Gastrocnemius medialis (tissue), 4 donors: ENCODE measurements at regions not wholly inside any gene's neighbourhood (a gene's known extent, or its start where the extent isn't known, plus 50 kb on each side); places are given as distances from the start of the nearest gene placed in this dataset.
"Not testable (repeated sequence)": the region's sequence is repeated elsewhere in the genome, so short reads cannot be mapped to it uniquely, and the experiment has no call there.

ENCODE experiments used
- ATAC-seq, 2 donors: fragments of 150-250 bp; one replicate each; pipeline ENCODE4 v1.9.1; 2016
- DNase-seq, 2 donors: peaks; one replicate each; pipeline ENCODE4 v3.0.0-alpha.2; 2019
- H3K27ac ChIP-seq, 4 donors: fragments of 200-600 bp; sonication (generic); 1 replicate in 1 of 4; 2 replicates in 3 of 4; pipeline ENCODE4 v1.5.1; 2016 to 2018; ENCODE audit warnings: mild to moderate bottlenecking in 2 of 4, moderate library complexity in 1 of 4
- H3K27me3 ChIP-seq, 3 donors: fragments of 200-600 bp; sonication (generic) in 2 of 3; 1 replicate in 1 of 3; 2 replicates in 2 of 3; pipeline versions ENCODE4 v1.5.1 to v1.6.0; 2016 to 2019; ENCODE audit warnings: mild to moderate bottlenecking in 1 of 3, moderate library complexity in 1 of 3
- H3K36me3 ChIP-seq, 2 donors: fragments of 200-600 bp; sonication (generic) in 1 of 2; one replicate each; pipeline ENCODE4 v1.5.1; 2017 to 2018
- H3K4me1 ChIP-seq, 2 donors: fragments of 200-600 bp; sonication (generic) in 1 of 2; one replicate each; pipeline ENCODE4 v1.5.1; 2016 to 2017; ENCODE audit warnings: mild to moderate bottlenecking in 2 of 2
- H3K4me3 ChIP-seq, 4 donors: fragments of 200-600 bp; sonication (generic) in 3 of 4; 1 replicate in 1 of 4; 2 replicates in 3 of 4; pipeline ENCODE4 v1.5.1; 2016 to 2019; ENCODE audit warnings: mild to moderate bottlenecking in 2 of 4
- H3K9me3 ChIP-seq, 3 donors: fragments of 200-600 bp; sonication (generic) in 2 of 3; 1 replicate in 1 of 3; 2 replicates in 2 of 3; pipeline ENCODE4 v1.5.1; 2016 to 2019
- POLR2A ChIP-seq, 2 donors: fragments of 450-650 bp; IDR thresholded peaks; one replicate each; pipeline ENCODE4 v1.6.1; 2017; ENCODE audit warnings: antibody characterized with exemption in 2 of 2, mild to moderate bottlenecking in 2 of 2, moderate library complexity in 2 of 2
- in situ Hi-C, 4 donors: fragments of 200-750 bp; cut with MboI; loops; one replicate each; pipeline versions ENCODE4 v1.15.0 to v1.8.0; 2017; ENCODE audit warnings: low sequenced_read_pairs in 4 of 4
- intact Hi-C: fragments of 100-400 bp; cut with DNase I; formaldehyde crosslinking; loops from one replicate; pipeline ENCODE4 v1.15.1; 2023; ENCODE audit warnings: low total_unique reads
- TF ChIP-seq, protein P1 (sequence below), 5 experiments: fragments of 450-650 bp in 3 of 5; fragments of 200-600 bp in 2 of 5; sonication (generic) in 2 of 5; IDR thresholded peaks in 4 of 5; conservative IDR thresholded peaks in 1 of 5; 1 replicate in 4 of 5; 2 replicates in 1 of 5; pipeline ENCODE4 v1.5.1; 2016 to 2019; ENCODE audit warnings: antibody characterized with exemption in 5 of 5, mild to moderate bottlenecking in 3 of 5, moderate library complexity in 3 of 5

DNA sequence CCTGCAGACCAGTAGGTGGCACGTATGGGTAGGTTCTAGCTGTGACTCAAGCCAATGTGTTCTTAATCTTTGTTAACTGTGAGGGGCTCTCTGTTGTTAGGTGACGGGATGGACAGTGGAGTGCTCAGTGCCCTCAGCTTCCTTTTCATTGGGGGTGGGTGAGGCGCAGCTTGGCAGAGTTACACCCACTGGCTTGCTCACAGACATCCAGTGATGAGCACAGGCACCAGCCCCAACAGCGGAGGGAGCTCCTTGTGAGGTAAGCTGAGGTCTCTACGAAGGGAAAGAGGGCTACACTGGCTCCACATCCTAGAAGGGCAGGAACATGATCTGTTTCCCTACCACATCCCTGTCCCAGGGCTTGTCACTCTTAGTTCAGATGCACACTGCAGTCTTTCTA, 871.3 kb downstream of the LRRIQ3 start:
- H3K4me1 ChIP-seq = no peaks in the 10 kb centered on the region
- no peak for DNase-seq
- in situ Hi-C loops = no loop called here
- TF ChIP-seq POLR2A (IDR thresholded peaks at IDR 0.05) = no peak
- TF ChIP-seq, protein P1, sequence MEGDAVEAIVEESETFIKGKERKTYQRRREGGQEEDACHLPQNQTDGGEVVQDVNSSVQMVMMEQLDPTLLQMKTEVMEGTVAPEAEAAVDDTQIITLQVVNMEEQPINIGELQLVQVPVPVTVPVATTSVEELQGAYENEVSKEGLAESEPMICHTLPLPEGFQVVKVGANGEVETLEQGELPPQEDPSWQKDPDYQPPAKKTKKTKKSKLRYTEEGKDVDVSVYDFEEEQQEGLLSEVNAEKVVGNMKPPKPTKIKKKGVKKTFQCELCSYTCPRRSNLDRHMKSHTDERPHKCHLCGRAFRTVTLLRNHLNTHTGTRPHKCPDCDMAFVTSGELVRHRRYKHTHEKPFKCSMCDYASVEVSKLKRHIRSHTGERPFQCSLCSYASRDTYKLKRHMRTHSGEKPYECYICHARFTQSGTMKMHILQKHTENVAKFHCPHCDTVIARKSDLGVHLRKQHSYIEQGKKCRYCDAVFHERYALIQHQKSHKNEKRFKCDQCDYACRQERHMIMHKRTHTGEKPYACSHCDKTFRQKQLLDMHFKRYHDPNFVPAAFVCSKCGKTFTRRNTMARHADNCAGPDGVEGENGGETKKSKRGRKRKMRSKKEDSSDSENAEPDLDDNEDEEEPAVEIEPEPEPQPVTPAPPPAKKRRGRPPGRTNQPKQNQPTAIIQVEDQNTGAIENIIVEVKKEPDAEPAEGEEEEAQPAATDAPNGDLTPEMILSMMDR (IDR thresholded peaks at IDR 0.05 in 4 of 5, conservative IDR thresholded peaks at IDR 0.05 in 1 of 5) = no peak
- no peaks in the 10 kb centered on the region for H3K9me3 ChIP-seq
- no peaks in the 10 kb centered on the region for H3K27me3 ChIP-seq
- H3K27ac ChIP-seq = no peak overlapping the region
- H3K4me3 ChIP-seq = no peak overlapping the region
- ATAC-seq = no peak
- intact Hi-C loops = no loop called here
- H3K36me3 ChIP-seq = no peaks in the 10 kb centered on the region

DNA sequence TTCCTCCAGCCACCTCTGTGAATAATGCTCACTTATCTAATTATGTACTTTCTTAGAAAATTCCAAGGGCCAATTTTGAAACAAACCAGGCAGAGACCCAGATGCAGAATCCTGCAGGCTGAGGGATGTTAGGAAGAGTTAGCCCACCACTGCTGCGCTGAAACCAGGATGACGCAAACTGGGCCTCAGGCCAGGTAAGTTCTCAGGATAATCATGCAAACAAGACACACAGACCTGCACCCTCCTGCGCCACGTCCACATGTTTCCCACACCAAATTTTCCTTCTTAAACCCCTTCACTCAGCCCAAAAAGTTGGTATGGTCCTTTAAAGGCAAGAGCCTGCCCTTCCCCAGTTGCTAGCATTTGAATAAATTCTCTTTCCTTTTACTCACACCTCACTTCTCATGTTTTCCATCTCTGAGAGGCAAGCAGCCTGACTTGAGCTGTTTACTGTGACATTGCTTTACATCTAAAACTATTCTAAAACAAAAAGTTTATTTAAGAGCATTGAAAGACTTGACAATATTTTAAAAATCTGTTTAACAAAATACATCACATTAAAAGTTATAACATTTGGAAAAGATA, 887.1 kb downstream of the LRRIQ3 start:
- ATAC-seq = no peak
- H3K27ac ChIP-seq = no peak overlapping the region
- no peak for DNase-seq
- no peaks in the 10 kb centered on the region for H3K36me3 ChIP-seq
- H3K9me3 ChIP-seq = no peaks in the 10 kb centered on the region
- intact Hi-C loops (no loop called here), in situ Hi-C loops (no loop called here)
- H3K4me1 ChIP-seq = no peaks in the 10 kb centered on the region
- H3K27me3 ChIP-seq = no peaks in the 10 kb centered on the region
- no peak overlapping the region for H3K4me3 ChIP-seq
- TF ChIP-seq, protein P1 (IDR thresholded peaks at IDR 0.05 in 4 of 5, conservative IDR thresholded peaks at IDR 0.05 in 1 of 5) = no peak
- TF ChIP-seq POLR2A (IDR thresholded peaks at IDR 0.05) = no peak

DNA sequence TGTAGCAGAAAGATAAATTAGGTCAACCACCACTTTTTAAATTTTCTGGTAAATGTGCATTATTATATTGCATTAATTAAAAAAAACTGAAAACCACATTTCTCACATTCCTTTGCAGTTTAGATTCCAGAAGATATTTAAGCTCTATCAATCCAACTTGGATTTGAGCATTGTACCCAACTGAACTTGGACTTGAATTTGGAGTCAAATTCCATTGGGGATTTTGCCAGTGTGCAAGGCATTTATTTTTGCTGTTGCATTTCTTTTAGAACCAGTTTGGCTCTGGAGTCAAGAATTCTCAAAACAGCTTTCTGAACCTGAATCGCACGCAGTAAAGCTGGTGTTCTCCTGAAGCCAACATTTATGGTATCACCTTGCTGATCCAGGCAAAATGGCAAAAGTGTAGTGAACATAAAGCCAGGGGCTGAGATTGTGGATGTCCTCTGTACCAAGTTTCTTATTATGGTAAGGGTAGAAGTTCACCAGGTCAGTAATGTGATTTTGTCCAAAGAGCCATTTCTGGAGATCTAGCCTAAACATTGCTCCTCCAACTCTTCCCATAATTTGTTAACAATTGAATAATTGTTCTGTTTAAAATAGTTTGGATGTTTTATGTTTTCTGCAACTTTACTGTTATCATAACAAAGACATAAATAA, 890.9 kb downstream of the LRRIQ3 start:
- Histone ChIP-seq H3K36me3 (no peaks in the 10 kb centered on the region), H3K27me3 (no peaks in the 10 kb centered on the region), H3K4me1 (no peaks in the 10 kb centered on the region), H3K9me3 (no peaks in the 10 kb centered on the region), H3K4me3 (no peak overlapping the region), H3K27ac (no peak overlapping the region)
- DNase-seq = no peak
- no peak for TF ChIP-seq POLR2A (IDR thresholded peaks at IDR 0.05)
- TF ChIP-seq, protein P1 (IDR thresholded peaks at IDR 0.05 in 4 of 5, conservative IDR thresholded peaks at IDR 0.05 in 1 of 5) = no peak
- in situ Hi-C loops = no loop called here
- no peak for ATAC-seq
- intact Hi-C loops = no loop called here

DNA sequence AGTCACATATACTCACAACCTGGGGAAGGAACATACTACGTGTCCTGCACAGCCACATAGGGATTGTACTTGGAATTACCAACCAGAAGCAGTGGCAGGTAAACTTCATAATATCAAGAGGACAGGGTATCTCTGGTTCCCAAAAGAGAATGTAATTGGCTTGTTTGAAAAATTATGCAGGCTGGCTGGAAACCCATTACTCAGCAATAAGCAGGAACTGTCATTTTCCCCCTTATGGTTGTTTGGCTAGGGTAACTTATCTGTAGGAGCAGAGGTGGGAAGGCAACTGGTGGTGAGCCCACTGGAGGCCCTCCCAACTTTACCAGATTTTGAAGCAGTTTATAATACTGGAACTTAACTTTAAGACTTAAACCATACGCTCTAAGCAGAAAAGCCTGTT, 924.1 kb downstream of the LRRIQ3 start:
- no peak for TF ChIP-seq POLR2A (IDR thresholded peaks at IDR 0.05)
- ATAC-seq = no peak
- Histone ChIP-seq H3K4me3 (no peak overlapping the region), H3K4me1 (no peaks in the 10 kb centered on the region), H3K36me3 (no peaks in the 10 kb centered on the region), H3K27ac (no peak overlapping the region), H3K27me3 (no peaks in the 10 kb centered on the region), H3K9me3 (no peaks in the 10 kb centered on the region)
- in situ Hi-C loops (no loop called here), intact Hi-C loops (no loop called here)
- DNase-seq = no peak

DNA sequence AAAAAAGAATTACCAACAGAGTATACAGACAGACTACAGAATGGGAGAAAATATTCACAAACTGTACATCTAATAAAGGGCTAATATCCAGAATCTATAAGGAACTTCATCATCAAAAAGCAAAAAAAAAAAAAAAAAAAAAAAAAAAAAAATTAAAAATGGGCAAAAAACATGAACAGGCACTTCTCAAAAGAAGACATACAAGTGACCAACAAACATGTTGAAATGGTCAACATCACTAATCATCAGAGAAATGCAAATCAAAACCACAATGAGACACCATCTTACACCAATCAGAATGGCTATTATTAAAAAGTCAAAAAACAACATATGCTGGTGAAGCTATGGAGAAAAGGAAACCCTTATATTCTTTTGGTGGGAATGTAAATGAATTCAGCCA, 952.8 kb downstream of the LRRIQ3 start:
- not testable (repeated sequence) for ATAC-seq

More for the DNA sequence above, 952.8 kb downstream of the LRRIQ3 start:
- H3K9me3 ChIP-seq, in situ Hi-C loops, H3K36me3 ChIP-seq, H3K27ac ChIP-seq, H3K27me3 ChIP-seq, DNase-seq, H3K4me1 ChIP-seq, intact Hi-C loops, H3K4me3 ChIP-seq: not testable (repeated sequence)
